ENCODE measurements at regions not wholly inside any gene's neighbourhood (a gene's known extent, or its start where the extent isn't known, plus 50 kb on each side); places are given as distances from the start of the nearest gene placed in this dataset.

DNA sequence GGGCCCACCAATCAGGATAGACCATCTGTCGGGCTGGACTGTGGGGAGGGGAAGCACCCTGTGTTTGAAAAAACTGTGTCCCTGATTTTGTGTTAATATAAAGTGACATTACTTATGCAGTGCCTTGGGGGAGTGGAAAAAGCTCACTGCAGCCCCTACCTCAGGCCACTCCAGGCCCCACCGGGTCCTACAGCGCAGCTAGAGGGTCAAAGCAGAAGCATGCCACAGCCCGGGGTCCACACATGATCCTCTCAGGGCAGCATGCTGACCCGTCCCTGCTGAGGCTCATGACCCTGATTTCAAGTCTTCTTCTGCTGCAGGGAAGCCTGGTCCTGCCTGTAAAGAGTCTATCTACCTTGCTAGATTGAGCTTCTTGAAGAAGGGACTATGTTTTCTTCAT, 133.0 kb upstream of the PLCB4 start:
- no peak for DNase-seq
- intact Hi-C loops (cut with DNase I; ENCODE audit: low total_unique reads), result no loop called here
- no peaks in the 10 kb centered on the region for H3K9me3 ChIP-seq
- H3K27ac ChIP-seq, result no peak overlapping the region
- H3K36me3 ChIP-seq, result no peaks in the 10 kb centered on the region
- no peak overlapping the region for H3K4me3 ChIP-seq
- H3K27me3 ChIP-seq, result no peaks in the 10 kb centered on the region
- H3K4me1 ChIP-seq, result no peaks in the 10 kb centered on the region
- TF ChIP-seq, protein P1, sequence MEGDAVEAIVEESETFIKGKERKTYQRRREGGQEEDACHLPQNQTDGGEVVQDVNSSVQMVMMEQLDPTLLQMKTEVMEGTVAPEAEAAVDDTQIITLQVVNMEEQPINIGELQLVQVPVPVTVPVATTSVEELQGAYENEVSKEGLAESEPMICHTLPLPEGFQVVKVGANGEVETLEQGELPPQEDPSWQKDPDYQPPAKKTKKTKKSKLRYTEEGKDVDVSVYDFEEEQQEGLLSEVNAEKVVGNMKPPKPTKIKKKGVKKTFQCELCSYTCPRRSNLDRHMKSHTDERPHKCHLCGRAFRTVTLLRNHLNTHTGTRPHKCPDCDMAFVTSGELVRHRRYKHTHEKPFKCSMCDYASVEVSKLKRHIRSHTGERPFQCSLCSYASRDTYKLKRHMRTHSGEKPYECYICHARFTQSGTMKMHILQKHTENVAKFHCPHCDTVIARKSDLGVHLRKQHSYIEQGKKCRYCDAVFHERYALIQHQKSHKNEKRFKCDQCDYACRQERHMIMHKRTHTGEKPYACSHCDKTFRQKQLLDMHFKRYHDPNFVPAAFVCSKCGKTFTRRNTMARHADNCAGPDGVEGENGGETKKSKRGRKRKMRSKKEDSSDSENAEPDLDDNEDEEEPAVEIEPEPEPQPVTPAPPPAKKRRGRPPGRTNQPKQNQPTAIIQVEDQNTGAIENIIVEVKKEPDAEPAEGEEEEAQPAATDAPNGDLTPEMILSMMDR (IDR thresholded peaks at IDR 0.05), result no peak
- no peak for TF ChIP-seq POLR2A (IDR thresholded peaks at IDR 0.05)

DNA sequence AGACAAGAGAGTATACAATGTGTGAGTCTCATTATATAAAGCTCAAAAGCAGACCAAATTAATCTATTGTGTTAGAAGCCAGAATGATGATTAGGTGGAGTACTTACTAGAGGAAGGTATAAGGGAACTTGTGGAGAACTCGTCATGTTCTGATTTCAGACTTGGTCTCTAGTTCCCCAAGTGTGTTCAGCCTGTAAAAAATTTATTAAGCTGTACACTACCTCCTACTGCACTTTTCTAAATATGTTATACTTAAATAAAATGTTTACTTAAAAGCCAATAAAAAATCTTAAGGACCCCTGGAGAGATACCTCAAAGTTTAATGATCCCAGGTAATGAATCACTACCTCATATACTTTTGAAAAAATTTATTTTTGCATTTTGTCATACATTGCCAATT, 130.4 kb upstream of the PLCB4 start:
- no peak for DNase-seq
- TF ChIP-seq, protein P1 (IDR thresholded peaks at IDR 0.05), result no peak
- no peak for TF ChIP-seq POLR2A (IDR thresholded peaks at IDR 0.05)
- no peaks in the 10 kb centered on the region for H3K27me3 ChIP-seq
- no peak overlapping the region for H3K27ac ChIP-seq
- H3K4me3 ChIP-seq, result no peak overlapping the region
- H3K9me3 ChIP-seq, result no peaks in the 10 kb centered on the region
- intact Hi-C loops (cut with DNase I; ENCODE audit: low total_unique reads), result no loop called here
- no peaks in the 10 kb centered on the region for H3K36me3 ChIP-seq
- no peaks in the 10 kb centered on the region for H3K4me1 ChIP-seq

DNA sequence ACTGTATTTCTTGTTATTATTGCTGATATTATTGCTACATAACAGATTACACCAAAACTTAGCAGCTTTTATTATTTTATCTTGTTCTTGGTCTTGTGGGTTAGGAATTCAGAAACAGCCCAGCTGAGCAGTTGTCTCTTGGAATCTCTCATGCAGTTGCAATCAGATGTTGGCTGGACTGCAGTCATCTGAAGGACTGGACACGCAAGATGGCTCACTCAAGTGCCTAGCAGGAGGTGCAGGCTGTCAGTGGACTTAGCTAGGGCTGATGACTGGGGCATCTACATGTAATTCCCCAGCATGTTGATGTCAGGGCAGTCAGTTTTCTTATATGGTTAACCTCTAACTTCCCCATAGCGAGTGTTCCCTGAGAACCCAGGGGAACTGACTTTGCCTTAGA, 128.6 kb upstream of the PLCB4 start:
- no peak for DNase-seq
- Histone ChIP-seq H3K27me3 (no peaks in the 10 kb centered on the region), H3K4me3 (no peak overlapping the region), H3K4me1 (no peaks in the 10 kb centered on the region), H3K27ac (no peak overlapping the region), H3K36me3 (no peaks in the 10 kb centered on the region), H3K9me3 (no peaks in the 10 kb centered on the region)
- intact Hi-C loops (cut with DNase I; ENCODE audit: low total_unique reads), result no loop called here
- TF ChIP-seq, protein P1 (IDR thresholded peaks at IDR 0.05), result no peak
- no peak for TF ChIP-seq POLR2A (IDR thresholded peaks at IDR 0.05)

DNA sequence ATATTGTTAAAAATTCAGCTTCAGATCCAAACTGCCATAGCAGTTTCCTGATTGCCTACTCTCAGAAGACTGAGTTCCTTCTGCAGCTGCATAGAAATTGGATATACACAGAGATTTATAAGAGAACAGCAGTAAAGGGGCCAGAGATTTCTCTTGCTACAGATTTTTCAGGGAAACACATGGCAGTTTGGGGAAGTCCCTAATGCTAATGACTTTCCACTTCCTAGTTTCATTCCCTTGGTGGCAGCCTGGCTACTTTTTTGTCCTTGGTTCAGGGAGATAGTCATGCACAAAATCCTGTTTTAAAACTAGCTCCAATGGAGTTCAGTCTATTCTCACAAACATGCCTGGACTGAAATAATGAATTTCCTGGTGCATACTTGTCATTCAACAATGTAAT, 125.3 kb upstream of the PLCB4 start:
- Histone ChIP-seq H3K36me3 (no peaks in the 10 kb centered on the region), H3K4me1 (no peaks in the 10 kb centered on the region), H3K27me3 (no peaks in the 10 kb centered on the region), H3K9me3 (no peaks in the 10 kb centered on the region), H3K27ac (no peak overlapping the region), H3K4me3 (no peak overlapping the region)
- DNase-seq, result no peak
- intact Hi-C loops (cut with DNase I; ENCODE audit: low total_unique reads), result no loop called here
- TF ChIP-seq, protein P1 (IDR thresholded peaks at IDR 0.05), result no peak
- TF ChIP-seq POLR2A (IDR thresholded peaks at IDR 0.05), result no peak

DNA sequence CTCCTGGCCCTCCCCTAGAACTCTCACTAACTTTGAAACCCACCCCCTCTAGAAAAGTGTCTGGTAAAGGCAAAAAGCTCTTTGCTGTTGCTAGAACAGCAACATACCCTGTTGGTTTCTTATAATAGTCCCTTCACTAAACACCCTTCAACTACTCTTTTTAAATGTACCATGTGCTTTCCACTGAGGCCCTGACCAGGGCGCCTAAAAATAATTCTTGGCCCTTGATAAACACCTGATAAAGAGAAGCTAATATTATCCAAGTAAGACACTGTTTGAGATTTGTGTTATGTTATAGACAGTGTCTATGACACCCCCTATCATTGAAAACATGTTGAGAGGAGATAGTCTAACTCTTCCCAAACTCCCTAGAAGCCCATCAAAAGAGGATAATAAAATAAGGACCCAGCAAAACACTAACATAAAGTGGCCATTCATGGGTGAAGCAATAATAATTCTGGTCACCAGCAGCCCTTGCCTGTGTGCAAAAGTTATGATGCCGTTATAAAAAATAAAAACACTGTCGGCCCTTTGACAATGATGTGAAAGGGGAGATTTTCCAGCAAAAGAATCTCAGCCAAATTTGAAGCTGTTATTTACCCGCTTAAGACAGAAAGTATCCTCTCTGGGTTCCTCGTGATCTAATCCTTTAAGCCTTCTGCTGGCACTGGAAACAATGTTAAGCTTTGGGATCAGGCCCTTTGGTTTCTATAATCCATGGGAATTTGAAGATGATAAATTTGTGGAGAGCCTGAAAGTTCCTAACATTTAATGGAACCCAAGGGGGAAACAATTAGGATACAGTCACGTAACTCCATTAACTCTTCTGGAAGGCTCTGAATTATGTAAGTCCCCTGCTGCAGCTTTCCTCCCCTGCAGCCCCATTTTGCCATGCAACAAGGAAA, 122.6 kb upstream of the PLCB4 start:
- H3K27ac ChIP-seq, result no peak overlapping the region
- intact Hi-C loops (cut with DNase I; ENCODE audit: low total_unique reads), result no loop called here
- H3K4me1 ChIP-seq, result no peaks in the 10 kb centered on the region

More for the DNA sequence above, 122.6 kb upstream of the PLCB4 start:
- H3K9me3 ChIP-seq, result no peaks in the 10 kb centered on the region
- H3K4me3 ChIP-seq, result no peak overlapping the region
- H3K36me3 ChIP-seq, result no peaks in the 10 kb centered on the region
- TF ChIP-seq POLR2A (IDR thresholded peaks at IDR 0.05), result no peak
- TF ChIP-seq, protein P1 (IDR thresholded peaks at IDR 0.05), result no peak
- DNase-seq, result no peak
- H3K27me3 ChIP-seq, result no peaks in the 10 kb centered on the region

Data from uterus (tissue), 3 donors.